ENCODE measurements at regions not wholly inside any gene's neighbourhood (a gene's known extent, or its start where the extent isn't known, plus 50 kb on each side); places are given as distances from the start of the nearest gene placed in this dataset.

DNA sequence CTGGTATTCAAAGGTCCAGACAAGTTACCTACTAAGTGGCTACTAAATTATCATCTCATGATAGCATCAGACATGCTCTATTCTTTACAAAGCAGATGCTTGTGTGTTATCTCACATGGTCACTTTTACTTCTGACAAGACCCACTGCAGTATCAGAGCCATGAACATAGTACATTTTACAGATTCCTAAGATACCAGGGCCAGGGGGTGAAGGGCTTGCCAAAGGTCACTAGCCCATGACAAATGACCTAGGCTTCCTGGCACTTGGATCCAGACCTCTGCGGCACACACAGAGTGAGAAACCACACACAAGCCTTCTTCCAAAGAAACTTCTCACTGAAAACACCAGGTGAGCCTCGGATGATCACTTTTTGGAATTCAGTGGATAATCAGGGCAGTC is 446.8 kb downstream of the EIPR1 start:
- TF ChIP-seq, protein P1, sequence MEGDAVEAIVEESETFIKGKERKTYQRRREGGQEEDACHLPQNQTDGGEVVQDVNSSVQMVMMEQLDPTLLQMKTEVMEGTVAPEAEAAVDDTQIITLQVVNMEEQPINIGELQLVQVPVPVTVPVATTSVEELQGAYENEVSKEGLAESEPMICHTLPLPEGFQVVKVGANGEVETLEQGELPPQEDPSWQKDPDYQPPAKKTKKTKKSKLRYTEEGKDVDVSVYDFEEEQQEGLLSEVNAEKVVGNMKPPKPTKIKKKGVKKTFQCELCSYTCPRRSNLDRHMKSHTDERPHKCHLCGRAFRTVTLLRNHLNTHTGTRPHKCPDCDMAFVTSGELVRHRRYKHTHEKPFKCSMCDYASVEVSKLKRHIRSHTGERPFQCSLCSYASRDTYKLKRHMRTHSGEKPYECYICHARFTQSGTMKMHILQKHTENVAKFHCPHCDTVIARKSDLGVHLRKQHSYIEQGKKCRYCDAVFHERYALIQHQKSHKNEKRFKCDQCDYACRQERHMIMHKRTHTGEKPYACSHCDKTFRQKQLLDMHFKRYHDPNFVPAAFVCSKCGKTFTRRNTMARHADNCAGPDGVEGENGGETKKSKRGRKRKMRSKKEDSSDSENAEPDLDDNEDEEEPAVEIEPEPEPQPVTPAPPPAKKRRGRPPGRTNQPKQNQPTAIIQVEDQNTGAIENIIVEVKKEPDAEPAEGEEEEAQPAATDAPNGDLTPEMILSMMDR (conservative IDR thresholded peaks at IDR 0.05 in 1 of 2, IDR thresholded peaks at IDR 0.05 in 1 of 2; ENCODE audit: extremely low read depth in 1 of 2, insufficient read depth in 1 of 2, low read depth in 1 of 2, low read length in 2 of 2) = no peak
- no peak for TF ChIP-seq EZH2 (IDR thresholded peaks at IDR 0.05; ENCODE audit: borderline replicate concordance, low read length)

All from mammary epithelial cell (primary cell).